SKM-1 treated with dmso at 0.1 percent for 144 hours (cell line): ENCODE measurements at regions not wholly inside any gene's neighbourhood (a gene's known extent, or its start where the extent isn't known, plus 50 kb on each side); places are given as distances from the start of the nearest gene placed in this dataset.
A peak's percentile ranks its signal among the peaks of the same experiment; 100 is the strongest.

Source experiments
- DNase-seq: peaks from one replicate; lab custom pipeline; 2025; ENCODE audit not compliant: unreplicated experiment; lab: John Stamatoyannopoulos, UW

- DNase-seq: no peak
These were observed 657.2 kb downstream of the RNF144A start for GRCh38 chr2:7574385-7574784.

GRCh38 chr2:7577769-7578168 lies 660.6 kb downstream of the RNF144A start:
- DNase-seq: no peak

DNA sequence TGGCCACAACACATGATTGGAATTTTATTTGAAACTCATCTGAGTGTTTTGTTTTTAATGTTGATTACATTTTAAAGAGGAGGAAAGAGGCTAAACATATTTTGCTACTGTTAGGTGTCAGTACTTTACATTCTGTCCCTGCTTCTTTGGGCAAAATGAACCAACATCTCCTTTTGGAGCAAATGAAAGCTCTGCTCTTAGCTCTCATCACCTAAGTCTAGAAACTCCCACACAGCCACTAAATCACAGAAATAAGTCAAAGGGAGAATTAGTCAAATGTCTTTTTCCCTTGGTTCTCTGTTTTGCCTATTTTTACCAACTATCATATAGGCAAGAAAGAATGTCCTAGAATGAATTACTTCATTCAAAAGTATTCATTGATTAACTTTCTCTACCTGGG lies 666.8 kb downstream of the RNF144A start:
- DNase-seq: no peak

DNA sequence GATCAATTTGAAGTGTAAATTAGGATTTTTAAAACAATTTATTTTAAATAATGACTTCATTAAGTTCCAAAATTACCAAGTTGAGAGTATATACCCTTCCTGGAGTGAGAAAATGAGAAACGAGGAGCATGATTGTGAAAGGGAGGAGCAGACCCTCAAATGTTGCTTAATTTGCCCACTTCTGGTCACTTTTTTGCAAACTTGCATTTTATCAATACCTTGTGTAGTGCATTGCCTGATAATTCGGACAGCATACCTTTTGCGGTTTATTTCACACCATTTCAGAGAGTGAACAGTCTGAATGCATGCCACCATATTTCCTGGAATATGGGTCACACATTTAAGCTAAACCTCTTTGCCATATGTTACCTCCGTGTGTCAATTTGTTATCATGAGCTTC lies 669.7 kb downstream of the RNF144A start:
- DNase-seq: no peak

GRCh38 chr2:7588295-7588694 lies 671.1 kb downstream of the RNF144A start:
- DNase-seq: no peak

- no peak for DNase-seq
These were observed 675.5 kb downstream of the RNF144A start for GRCh38 chr2:7592618-7593140.

- DNase-seq: no peak
These were observed 676.1 kb downstream of the RNF144A start for GRCh38 chr2:7593360-7593759.

DNA sequence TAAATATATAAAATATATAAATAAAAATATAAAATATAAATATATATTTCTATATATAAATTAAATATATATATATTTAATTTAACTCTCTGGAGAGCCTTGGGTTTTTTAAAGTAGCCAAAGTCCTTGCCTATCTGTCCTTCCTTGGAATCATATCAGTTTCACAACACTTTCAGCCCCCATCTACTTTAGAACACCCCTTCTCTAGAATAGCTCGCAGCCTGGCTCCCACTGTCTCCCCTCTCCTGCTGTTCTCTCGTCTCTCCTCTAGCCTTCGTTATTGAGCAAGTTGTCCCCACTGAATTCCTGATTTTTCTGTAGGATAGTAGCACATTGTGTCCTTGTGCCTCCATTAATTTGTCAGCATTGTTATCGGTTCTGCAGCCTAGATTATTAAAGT lies 677.0 kb downstream of the RNF144A start:
- peak; percentile 13 for DNase-seq

GRCh38 chr2:7595206-7595605 lies 678.0 kb downstream of the RNF144A start:
- no peak for DNase-seq

DNA sequence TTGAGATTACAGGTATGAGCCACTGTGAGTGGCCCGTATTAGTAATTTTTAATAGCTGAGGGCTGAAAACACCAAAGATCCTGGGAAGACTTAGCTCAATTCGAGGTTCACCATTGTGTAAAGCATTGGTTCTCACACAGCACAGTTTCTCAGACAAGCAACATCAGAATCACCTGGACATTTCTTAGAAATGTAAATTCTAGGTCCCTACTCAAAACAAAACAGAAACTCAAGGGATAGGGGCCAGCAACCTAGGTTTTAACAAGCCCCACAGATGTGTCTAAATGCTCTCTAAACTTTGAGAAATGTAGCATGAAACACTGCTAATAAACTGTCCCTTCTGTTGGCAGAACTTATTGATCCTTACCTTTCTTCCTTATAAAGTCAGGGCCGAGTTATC lies 681.2 kb downstream of the RNF144A start:
- no peak for DNase-seq

GRCh38 chr2:7599462-7600258 lies 682.4 kb downstream of the RNF144A start:
- no peak for DNase-seq

- no peak for DNase-seq
These were observed 684.8 kb downstream of the RNF144A start for GRCh38 chr2:7601990-7602389.

- no peak for DNase-seq
These were observed 687.2 kb downstream of the RNF144A start for GRCh38 chr2:7604456-7604855.

DNA sequence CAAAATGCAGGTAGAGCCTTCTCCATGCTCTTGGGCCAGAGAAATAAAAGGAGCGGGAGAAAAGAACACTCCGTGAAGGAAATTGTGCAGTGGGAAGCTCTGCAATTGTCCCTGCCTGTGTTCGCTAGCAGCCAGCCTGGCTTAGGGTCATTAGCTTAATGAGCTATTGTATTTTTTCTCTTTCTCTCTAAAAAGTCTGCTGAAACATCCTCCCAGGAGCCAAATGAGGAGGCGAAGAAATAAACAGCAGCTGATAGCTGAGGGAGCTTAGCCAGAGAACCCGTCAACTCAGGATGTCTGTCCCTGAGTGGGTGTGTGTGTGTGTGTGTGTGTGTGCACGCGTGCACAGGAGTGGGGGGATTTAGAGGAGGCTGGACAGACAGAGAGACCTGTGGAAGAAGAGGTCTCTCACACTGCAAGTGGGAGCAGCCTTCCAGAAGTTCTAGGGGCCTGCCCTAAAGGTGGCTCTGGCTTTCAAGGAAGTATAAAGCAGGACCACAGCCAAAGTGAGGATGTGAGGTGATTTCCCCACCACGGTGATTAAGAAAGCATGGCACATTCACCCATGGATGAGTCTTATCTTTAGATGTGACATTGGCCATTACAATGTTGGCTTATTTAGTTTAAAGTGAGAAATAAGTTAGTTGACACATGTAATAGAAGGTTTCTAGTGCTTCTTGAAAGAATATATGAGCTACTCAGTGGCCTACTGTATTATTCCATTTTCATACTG lies 690.4 kb downstream of the RNF144A start:
- DNase-seq: no peak

GRCh38 chr2:7609556-7609955 lies 692.3 kb downstream of the RNF144A start:
- DNase-seq: no peak

- no peak for DNase-seq
These were observed 692.8 kb downstream of the RNF144A start for GRCh38 chr2:7609974-7610373.

DNA sequence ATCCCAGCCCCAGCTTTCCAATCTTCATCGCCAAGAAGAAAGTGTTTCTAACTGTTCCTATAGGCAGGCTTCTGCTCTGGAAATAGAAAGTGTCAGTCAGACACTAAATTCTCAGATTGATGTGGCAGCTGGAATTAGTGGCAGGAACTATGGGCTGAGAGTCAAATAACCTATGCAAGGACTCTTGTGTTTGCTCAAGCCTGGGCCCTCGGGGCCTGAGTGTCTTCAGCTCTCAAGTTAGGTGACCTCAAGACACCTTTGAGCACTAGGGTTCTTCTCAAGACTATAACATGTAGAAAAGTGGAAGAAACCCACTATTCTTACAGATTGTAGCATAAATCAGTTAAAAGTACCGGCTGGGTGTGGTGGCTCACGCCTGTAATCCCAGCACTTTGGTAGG lies 694.5 kb downstream of the RNF144A start:
- DNase-seq: no peak

DNA sequence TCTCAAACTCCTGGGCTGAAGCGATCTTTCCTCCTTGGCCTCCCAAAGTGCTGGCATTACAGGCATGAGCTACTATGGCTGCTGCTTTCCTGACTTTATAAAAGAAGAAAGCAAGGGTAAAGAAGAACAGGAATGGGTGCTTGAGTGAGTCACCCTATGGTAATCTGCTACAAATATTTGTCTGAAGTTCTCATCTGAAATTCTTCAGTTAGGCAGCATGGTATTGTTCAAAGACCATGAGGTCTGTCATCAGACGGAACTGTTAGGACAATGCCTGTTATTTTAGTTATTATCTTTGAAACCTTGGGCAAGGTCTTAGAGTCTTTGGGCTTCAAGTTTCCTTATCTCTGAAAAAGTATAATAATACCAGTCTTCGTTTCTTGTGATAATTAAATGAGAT lies 695.8 kb downstream of the RNF144A start:
- no peak for DNase-seq

DNA sequence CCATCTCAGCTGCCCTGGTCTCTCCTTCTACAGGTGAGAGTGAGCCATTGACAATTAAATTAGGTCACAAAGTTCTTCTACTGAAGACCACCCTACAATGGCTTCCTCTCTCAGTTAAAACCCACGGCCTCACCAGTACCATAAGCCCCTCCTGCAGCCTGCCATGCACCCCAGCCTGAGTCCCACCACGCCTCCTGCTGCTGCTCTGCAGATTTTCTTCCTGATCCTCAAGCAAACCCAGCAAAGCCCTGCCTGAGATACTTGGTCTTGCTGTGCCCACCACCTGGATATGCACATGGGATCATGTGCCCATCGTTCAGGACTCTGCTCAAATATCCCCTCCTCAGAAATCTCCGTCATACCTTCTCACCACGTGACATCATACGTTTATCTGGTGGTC lies 696.6 kb downstream of the RNF144A start:
- DNase-seq: no peak

GRCh38 chr2:7618031-7618430 lies 700.8 kb downstream of the RNF144A start:
- DNase-seq: no peak

DNA sequence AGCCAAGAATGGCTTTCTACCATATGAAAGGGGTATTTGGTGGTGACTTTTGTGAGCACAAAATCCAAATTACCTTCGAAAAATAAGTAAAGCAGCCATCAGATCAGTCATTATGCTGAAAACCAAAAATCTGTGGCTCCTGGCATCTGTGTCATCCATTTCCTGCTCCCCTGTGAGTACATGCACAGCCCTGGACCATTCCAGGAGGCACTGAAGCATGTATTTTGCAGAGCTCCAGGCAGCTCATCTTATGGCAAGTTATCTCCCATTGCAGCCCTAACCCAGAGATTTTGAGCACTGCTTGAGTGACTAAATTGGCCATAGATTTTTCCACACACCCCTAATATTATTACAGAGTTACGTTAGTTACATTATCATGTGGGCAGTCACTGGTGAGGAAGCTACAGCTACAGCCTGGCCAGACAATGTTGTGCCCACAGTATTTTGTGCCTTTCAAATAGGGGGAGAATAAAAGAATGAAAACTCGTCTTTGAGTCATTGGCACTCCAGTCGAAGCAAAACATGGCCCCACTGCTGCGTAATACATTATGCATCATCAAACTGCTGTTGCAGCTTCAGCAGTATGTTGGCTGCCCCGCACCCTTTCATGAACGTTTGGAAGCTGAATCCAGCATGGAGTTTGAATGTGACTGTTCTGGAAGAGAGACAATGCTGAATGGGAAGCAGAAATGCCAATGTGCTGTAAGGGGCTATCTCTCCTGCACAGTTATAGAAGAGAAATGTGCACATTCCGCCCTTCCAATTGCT lies 702.2 kb downstream of the RNF144A start:
- no peak for DNase-seq

- no peak for DNase-seq
These were observed 703.0 kb downstream of the RNF144A start for GRCh38 chr2:7620255-7620654.
